ENCODE measurements at regions not wholly inside any gene's neighbourhood (a gene's known extent, or its start where the extent isn't known, plus 50 kb on each side); places are given as distances from the start of the nearest gene placed in this dataset.

DNA sequence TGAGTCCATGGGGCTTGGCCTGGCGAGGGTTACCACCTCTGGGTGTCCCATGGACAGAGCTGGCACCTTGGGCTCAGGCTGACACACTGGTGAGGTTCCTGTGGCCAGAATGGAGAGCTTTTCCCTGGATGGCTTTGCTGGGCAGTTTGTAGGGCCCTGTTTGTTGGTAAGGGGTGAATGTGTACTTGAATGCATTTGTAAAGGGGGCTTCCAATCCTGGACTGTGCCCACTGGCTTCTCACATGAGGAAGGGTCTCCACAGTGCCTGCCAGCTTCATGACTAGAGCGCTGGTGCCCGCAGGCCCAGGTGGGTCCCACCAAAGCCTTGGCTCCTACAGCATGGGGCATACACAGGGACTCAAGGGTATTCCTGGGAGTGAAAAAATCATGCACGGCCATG is 103.5 kb upstream of the SIX2 start:
- no peak for TF ChIP-seq EZH2 (IDR thresholded peaks at IDR 0.05; ENCODE audit: low read length, unreplicated experiment)
- TF ChIP-seq, protein P1, sequence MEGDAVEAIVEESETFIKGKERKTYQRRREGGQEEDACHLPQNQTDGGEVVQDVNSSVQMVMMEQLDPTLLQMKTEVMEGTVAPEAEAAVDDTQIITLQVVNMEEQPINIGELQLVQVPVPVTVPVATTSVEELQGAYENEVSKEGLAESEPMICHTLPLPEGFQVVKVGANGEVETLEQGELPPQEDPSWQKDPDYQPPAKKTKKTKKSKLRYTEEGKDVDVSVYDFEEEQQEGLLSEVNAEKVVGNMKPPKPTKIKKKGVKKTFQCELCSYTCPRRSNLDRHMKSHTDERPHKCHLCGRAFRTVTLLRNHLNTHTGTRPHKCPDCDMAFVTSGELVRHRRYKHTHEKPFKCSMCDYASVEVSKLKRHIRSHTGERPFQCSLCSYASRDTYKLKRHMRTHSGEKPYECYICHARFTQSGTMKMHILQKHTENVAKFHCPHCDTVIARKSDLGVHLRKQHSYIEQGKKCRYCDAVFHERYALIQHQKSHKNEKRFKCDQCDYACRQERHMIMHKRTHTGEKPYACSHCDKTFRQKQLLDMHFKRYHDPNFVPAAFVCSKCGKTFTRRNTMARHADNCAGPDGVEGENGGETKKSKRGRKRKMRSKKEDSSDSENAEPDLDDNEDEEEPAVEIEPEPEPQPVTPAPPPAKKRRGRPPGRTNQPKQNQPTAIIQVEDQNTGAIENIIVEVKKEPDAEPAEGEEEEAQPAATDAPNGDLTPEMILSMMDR (conservative IDR thresholded peaks at IDR 0.05; ENCODE audit: low read depth, low read length) = no peak
